GM19035 (cell line): ENCODE measurements at regions not wholly inside any gene's neighbourhood (a gene's known extent, or its start where the extent isn't known, plus 50 kb on each side); places are given as distances from the start of the nearest gene placed in this dataset.

Experiments
- ATAC-seq: cut with Tn5 transposase; IDR thresholded peaks from one replicate; pipeline ENCODE4 v1.9.1; 2021; ENCODE audit not compliant: unreplicated experiment

DNA sequence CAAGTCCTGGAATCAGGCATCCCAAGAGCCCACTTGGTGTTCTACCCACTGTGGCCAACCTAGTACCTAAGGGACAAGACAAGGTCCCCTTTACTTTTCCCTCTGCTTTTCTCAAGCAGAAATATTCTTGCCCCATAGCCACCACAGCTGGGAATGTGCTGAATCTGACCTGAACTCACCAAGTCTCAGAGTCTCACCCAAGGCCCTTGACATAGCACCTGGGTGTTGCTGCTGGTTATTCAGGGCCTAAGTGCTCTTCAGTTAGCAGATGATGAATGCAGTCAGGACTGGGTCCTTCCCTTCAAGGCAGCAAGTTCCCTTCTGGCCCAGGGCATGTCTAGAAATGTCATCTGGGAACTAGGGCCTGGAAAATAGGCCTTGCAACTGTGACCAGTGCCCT lies 201.8 kb upstream of the SERP2 start:
- ATAC-seq = no peak

DNA sequence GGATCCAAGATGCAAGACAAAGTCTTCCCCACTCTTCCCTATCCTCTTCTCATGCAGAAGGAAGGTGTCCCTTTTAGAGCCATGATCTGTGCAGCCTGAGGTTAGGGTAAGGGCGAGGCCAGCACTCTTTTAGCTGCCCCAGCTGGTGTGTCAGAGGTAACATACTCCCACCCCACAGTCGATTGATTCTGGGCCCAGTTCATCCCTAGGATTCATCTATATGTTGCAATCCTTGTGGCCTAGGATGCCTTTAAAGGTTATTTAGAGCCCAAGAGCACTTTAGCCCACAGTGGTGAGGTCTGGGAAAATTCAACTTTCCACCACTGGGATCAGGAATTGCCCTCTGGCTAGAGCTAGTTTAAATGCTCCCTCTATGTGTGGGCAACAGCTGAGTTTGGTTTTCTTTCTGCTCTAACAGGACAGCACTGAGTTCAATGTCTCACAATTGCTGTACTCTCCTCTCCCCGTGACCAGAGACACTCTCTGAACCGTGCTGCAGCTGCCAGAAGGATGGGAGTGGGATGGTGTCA lies 201.3 kb upstream of the SERP2 start:
- no peak for ATAC-seq

DNA sequence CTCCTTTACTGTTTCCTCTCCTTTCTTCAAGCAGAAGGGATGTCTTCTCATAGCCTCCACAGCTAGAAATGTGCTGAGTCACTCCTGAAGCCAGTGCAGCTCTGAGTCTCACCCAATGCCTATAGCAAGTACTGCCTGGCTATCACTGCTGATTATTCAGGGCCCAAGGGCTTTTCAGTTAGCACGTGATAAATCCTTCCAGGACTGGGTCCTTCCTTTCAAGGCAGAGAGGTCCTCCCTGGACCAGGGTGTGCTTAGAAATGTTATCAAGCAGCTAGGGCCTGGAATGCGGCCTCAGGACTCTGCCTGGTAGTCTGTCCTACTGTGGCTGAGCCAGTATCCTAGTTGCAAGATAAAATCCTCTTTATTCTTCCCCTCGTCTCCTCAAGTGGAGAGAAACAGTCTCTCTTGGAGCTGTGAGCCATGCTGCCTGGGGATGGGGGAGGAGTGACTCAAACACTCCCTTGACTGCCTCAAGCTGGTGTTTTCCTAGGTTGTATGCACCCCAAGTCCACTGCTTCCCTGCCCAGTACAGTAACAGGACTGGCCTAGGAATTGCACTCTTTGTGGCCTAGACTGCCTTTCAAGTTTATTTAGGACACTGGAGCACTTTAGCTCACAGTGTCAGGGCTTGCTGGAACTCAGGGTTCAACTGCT lies 198.7 kb upstream of the SERP2 start:
- no peak for ATAC-seq

DNA sequence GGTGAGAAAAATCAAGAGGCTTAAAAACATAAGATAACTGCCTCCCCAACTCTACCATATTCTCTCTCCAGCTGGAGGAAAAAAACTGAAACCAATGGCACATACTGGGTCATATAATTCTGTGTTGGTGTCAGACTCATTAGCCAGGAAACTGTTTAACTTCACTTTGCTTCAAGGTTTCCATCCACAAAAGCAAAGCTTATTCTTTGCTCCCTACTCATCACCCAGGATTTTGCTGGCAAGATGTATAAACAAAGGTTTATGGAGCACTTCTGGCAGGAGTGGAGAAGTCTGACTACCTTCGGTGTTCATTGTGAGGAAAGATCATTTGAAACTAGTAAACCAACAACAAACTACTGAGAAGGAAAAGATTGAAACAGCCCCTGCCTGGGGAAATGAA lies 197.5 kb upstream of the SERP2 start:
- ATAC-seq = no peak

DNA sequence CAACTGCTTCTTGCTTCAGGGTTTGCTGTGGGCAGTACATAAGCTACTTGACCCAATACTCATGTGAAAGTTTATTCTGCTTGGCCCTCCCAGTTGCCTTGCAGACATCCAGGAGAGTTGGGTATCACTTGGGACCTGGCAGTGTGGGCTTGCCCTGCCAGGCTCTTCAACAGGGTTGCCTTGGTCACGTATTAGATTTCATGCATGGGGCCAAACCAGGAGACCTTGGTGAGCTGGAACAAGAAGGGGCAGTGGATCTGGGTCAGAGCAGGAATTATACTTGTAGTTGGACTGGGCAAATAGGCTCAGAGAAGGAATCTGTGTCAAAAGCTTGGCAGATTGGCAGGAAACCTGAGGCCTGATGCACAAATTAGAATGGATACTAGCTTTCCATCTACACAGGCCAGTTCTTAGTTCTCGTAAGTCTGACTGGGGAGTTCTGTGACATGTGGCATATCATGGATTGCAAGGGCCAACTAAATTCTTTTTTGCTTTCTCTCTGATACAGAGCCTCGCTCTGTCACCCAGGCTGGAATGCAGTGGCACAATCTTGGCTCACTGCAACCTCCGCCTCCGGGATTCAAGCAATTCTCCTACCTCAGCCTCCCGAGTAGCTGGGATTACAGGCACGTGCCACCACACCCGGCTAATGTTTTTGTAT lies 192.6 kb upstream of the SERP2 start:
- no peak for ATAC-seq

DNA sequence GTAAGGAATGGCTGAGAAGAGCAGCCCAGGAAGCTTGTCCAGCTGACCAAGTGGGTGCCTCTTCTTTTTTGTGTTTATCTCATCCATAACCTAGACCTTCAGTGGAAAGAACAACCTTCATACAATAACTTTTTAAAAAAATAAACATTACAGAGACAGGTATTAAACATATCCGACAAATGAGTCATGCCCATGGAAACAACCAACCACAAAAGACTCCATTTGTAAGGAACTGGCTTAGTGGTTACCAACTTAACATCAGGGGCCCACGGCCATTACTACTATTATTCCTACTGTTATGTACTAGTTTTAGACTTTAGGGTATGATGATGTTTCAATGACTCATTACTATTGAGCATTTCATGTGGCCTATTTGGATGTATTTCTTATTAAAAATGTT lies 191.7 kb upstream of the SERP2 start:
- no peak for ATAC-seq

DNA sequence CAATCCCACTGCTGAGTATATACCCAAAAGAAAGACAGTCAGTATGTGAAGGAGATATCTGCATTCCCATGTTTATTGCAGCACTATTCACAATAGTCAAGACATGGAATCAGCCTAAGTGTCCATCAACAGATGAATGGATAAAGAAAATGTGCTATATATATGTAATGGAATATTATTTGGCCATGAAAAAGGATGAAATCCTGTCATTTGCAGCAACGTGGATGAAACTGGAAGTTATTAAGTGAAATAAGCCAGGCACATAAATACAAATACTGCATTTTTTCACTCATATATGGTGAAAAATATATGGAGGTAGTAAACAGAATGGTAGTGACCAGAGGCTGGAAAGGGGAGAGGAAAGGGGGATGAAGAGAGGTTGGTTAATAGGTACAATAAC lies 188.9 kb upstream of the SERP2 start:
- no peak for ATAC-seq

DNA sequence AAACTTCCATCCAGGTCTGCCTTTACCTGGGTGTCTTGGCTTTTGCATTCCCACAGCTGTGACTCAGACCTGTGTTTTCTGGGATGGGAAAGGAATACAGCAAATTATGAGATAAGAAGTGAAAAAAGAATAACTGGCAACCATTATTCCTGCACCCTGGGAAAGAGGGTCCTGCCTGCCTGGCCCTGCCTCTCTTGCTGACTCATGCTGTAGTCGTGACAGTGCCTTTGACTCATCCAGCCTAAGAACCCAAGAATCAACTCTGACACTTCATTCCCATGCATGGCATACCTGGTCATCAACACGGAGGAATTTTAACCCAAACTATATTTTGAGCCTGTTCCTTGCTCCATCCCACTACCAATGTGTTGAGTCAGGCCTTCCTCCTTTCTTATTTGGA lies 185.4 kb upstream of the SERP2 start:
- no peak for ATAC-seq

DNA sequence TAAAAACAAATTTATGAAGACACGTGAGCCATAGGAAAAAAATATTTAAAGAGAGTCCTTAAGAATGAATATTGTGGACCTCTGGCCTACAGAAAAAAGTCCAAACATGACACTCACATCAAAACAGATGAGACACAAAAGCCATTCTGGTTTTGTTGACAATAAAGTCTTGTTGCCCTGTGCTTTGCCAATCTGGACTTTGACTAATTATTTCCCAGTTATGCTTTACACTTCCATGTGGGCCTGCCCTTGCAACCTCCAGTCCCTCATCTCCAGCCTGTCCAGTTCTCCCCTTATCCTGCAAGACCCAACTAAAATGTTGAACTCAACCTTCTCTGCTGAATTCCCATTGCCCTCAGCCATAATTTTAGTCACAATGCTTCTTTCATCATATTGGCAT lies 184.5 kb upstream of the SERP2 start:
- no peak for ATAC-seq

DNA sequence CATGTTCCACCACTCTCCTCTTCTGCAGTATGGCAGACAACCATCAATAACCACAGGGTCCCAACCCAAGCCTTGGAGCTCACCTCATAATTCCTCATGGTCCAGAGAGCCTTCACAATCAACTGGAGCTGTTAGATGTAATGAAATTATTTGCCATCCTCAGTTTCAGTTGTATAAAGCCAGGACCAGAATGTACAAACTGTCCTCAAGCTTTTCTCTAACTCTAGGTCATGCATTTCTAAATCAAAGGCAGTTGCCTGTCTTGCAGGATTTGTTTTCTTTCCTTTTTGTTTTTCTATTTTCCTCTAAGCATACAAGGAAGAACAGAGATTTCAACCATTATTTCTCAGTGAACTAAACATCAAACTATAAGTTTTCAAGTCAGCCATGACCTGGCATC lies 182.5 kb upstream of the SERP2 start:
- ATAC-seq = no peak

DNA sequence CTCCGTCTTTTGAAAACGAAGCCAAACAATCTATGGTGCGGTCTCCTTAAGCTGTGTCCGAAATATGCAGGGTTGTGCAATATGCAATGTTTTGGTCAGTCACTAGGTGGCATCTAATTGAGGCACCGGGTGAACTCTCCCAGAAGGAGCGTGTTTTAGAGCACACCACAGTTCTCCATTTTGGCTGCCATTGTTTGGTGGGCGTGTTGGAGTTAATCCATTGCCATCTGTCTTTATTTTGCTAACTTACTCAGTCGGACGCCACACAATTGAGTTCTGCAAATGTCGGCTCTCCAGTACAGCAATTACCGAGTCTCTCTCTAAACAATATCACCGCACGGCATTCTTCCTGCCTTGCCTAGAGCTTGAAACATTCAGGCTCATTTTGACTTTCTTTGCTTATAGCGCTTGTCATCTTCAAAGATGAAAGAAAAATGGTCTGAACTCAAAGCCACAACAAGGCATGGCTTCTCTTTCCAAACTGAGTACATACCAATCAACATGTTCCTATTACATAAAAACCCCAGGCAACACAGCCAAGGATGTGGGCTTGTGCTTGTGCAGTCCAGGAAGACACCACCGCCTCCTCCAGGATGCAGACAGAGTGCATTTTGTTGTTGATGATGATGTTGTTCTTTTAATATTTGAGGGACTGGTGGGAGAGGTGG lies 182.0 kb upstream of the SERP2 start:
- ATAC-seq = no peak

DNA sequence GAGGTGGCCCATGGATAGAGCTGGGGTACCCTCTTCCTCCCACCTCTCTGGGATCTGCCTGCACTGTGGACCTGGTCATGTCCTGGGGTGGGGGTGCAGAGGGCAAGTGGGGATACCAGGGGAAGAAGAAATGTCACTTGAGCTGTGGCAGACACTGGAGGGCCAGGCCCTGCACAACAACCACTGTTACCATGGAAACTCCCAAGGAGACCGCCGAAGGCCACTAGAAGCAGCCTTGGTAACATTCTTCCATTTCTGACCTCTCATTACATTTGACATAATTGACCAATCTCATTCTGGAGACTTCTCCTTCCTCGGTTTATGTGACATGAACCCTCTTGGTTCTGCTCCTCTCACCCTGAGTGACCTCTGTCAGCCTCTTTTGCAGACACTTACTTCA lies 179.9 kb upstream of the SERP2 start:
- no peak for ATAC-seq

DNA sequence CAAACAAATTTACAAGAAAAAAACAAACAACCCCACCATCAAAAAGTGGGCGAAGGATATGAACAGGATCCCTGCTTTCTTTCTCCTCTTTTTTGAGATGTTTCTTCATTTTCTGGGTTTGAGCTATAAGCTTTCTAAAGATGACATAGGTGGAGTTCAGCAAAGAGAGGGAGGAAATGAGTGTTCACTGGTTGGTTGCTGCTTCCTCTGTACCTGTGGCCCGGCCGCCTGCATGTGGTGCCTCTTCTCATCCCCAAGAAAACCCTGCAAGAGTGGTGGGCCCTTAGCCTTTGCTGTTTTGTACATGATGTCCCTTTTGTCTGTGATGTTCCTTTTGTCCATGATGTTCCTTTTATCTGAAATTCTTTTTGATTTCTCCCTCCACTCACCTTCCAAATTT lies 178.4 kb upstream of the SERP2 start:
- ATAC-seq = no peak

DNA sequence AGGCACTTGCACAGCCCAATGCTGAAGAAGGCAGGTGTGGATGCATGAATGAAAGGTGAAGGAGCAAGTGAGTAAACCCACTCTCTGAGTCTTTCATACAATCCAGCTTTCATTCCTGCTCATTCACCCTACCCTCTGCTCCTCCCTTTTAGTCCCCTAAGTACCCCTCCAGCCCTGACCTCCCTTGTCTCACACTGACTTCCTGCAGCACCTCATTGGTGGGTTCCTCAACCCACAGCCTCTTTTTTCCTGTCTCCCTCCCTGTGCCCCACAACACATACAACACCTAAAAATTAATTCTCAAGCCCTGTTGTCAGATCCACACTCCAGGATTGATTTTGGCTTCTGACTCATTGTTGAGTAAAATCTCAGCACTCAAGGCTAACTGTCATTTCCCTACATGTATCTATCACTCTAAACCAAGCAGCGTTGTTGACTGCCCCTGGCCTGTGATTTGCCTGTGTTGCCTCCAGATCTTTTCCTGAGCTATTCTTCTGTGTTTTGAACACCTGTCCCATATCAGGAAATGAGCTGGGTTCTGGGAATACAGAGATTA lies 177.3 kb upstream of the SERP2 start:
- no peak for ATAC-seq

DNA sequence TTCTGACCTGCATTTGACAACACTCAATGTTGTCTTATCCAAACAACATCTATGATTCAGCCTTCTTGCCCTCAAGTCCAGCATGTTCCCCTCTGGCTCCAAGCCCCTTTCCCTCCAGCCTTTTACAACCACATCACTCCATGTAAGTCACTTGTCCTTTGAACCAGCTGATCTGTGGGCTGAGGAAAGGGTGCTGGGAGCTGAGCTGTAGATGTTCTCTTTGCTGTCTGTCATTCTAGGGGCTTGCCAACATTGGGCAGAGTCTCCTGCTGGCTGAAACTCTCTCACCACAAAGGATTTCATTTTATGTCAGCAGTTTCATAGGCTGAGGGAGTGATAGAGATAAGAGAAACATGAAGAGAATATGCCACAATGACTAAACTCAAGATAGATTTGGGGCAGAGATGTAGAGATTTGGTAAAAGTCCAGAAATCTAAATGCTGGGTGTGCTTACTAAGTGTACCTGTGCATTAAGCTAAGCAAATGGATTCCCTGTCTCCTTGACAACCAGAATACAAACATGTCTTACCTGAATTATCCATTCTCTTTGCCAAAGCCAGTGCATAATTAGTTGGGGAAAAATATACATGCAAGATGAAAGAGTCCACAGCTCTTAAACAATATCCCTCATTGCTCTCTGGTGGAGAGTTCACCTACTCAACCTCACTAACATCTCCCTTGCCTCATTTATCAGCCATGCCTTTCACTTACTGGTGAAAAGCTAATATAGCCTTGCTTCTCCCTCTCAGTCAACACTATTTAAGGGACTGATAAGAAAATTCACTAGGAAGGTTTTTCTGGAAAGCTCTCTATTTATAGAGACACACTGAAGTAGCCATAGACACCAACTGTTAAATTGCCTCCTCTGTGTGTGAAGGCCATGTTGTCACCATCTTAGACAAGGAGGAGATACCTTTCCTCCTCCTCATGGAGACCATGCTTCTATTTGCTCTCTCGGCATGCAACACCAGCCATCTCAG lies 175.5 kb upstream of the SERP2 start:
- ATAC-seq = peak; percentile 86

DNA sequence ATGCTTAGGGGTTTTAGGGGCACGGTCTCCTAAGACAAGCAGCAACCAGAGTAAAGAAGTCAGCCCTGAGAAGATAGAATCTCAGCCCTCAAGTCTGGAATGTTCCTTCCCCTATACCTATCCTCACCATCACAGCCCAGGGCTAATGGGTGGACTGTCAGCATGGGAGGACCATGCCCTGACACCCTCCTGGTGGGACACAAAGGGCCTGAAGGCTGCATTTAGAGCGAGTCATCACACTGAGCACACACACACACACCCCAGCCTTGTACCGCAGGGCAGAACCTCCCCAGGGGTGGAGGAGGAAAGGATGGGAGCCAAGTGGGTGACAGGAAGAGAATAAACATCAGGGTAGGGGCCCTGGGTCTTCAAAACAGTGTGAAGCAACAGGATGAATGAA lies 174.8 kb upstream of the SERP2 start:
- ATAC-seq = no peak

DNA sequence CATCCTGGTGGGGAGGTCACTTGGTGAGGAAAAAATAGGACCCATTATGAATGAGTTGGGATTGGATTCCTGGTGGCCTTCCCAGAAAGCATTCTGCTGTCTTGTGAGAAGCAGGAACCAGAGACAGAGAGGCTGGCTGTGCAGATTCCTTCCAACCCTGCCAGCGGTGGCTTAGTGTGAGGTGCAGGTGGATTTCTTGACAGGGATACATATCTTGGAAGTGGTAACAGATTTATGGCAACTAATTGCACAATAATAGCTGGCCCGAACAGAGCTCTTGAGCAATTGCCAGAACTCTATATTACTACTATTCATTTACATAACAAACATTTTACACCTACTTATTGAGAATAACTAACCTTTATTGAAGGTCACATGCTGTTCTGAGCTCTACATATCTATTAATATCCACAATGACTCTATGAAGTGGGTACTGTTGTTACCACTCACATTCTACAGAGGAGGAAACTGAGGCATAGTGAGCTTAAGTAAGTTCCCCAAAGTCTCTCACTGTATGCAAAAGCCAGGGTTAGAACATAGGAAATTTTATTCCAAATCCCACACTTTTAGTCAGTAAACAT lies 173.9 kb upstream of the SERP2 start:
- ATAC-seq = no peak

DNA sequence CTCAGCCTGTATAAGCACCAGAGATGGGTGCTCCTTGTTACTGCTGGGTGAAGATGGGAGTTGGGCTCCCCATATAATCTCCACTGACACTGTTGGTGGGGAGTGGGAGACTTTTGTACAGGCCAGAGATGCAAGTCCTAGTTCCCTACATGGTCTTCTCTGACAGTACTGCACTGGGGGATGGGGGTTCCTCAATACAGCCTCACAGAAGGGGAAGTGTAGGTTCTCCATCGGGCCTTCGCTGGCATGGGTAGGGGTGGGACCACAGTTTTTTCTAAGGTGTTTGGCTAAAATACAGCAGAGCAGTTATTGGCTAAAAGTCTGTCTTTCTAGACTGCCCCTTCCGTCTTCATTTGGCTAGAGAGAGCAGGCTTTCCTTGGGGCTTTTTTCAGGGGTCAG lies 167.2 kb upstream of the SERP2 start:
- no peak for ATAC-seq

DNA sequence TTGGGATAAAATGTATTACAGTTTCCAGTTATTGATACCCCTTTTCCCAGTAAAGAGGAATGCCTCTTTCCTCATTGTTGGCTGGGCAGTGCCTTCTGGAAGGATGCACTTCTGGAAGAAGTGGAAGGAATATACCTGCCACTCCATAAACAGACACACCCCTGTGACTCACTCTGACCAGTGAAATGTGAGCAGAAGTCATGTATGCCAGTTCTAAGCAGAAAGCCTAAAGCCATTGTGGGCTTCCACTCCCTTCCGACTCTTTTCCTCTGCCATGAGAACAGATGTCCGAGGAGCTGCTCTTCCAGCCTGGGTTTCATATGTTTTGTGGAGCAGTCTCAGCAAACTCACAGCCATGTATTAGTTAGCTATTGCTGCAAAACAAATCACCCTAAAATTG lies 166.1 kb upstream of the SERP2 start:
- no peak for ATAC-seq

DNA sequence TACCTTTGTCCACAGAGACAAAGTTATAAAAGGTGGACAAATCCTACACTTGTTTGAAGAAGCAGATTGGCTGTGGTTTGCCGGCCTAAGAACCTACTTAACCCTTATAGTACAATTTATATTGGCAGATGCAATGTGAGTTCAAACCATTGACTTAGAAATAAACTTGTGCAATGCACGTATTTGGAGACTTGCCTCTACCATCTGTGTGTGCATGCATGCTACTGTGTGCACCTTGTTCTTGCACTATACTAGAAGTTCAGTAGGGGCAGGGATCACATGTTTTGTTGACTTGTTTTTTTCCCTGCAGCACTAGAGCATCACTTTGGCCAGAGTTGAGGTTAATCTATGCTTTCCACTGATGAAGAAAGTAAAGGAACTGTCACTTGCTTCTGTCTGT lies 163.1 kb upstream of the SERP2 start:
- no peak for ATAC-seq

DNA sequence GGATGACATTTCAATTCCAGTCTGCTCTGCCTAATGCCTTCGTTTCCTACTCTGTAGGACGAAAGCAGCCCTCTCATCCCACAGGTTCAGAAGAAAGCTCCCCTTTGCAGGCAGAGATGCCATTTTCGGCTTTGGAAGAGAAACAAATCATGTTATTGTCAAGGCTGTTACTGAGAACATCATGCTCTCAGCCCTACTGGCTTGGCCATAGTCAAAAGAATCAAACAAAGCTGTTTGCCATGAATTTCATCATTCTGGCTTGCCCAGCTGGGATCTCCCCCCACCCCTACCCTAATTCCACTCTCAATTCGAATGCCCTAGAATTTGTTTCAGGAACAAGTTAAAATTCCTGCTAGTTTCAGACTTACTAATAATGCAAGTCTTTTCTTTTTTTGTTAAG lies 162.3 kb upstream of the SERP2 start:
- no peak for ATAC-seq
